ENCODE measurements at regions not wholly inside any gene's neighbourhood (a gene's known extent, or its start where the extent isn't known, plus 50 kb on each side); places are given as distances from the start of the nearest gene placed in this dataset.

GRCh38 chr5:167916261-167916691, 375.2 kb upstream of the WWC1 start:
- Mint-ChIP-seq H3K27ac (no peak overlapping the region), H3K4me3 (no peak overlapping the region), H3K36me3 (no peaks in the 10 kb centered on the region), H3K27me3 (peaks cover 2% of the 10 kb centered on the region), H3K9me3 (no peaks in the 10 kb centered on the region), H3K4me1 (ENCODE audit: low read depth) (no peaks in the 10 kb centered on the region)
- POLR2A ChIA-PET = no interaction called here
- CTCF ChIA-PET = no interaction called here
- intact Hi-C loops (cut with micrococcal nuclease) = no loop called here
- DNase-seq = no peak

DNA sequence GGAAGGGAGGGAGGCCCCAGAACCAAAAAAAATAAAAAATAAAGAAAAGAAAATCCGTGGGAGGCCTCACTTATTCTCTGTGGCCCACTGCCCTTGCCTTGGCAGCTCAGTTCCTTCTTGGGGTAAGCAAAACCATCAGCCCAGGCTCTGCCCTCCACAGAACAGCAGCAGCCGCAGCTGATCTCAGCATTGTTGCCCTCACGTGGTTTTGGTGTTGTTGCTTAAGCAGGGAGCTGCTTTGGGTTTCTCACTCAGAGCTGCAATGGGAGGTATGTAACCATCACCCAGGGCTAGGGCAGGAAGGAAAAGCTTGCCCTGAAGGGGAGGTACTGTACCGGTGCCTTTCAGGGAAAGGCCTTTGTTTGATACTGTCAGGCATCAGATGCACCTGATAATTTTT, 374.7 kb upstream of the WWC1 start:
- Mint-ChIP-seq H3K36me3 (no peaks in the 10 kb centered on the region), H3K27me3 (peaks cover 2% of the 10 kb centered on the region), H3K4me1 (ENCODE audit: low read depth) (no peaks in the 10 kb centered on the region), H3K27ac (no peak overlapping the region), H3K4me3 (no peak overlapping the region), H3K9me3 (no peaks in the 10 kb centered on the region)
- intact Hi-C loops (cut with micrococcal nuclease) = no loop called here
- POLR2A ChIA-PET = no interaction called here
- no peak for DNase-seq
- CTCF ChIA-PET = no interaction called here

DNA sequence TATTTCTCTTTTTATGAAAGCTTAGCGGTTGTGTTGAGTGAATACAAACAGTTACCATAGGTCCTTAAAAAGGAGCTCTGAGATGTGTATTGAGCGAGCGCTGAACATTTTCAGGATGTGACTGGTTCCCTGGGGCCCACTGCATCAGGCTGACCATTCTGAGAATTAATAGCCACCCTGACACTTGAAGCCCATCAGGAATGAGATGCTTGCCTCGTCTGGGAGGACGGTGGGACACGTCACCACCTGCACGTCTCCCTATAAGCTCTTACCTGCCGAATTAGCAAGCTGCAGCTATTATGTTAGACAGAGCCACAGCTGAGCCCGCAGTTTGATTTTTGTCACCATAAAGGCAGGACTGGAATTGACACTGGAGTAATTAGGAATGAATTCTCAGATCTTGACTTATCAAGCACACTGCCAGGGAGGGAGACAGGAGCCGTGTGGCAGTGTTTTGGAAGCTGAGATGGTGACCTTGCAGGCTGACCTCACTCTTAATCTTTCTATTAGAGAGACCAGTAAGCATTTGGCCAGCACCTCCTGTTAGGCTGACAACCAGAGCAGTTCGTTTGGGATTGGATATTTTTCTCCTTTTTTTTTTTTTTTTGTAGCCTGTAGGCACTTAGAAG, 373.1 kb upstream of the WWC1 start:
- Mint-ChIP-seq H3K27me3 (peaks cover 2% of the 10 kb centered on the region), H3K4me1 (ENCODE audit: low read depth) (no peaks in the 10 kb centered on the region), H3K9me3 (no peaks in the 10 kb centered on the region), H3K27ac (no peak overlapping the region), H3K4me3 (no peak overlapping the region), H3K36me3 (no peaks in the 10 kb centered on the region)
- no peak for DNase-seq
- POLR2A ChIA-PET = no interaction called here
- intact Hi-C loops (cut with micrococcal nuclease) = no loop called here
- CTCF ChIA-PET = no interaction called here

- H3K4me3 Mint-ChIP-seq = no peak overlapping the region
- ChIA-PET CTCF (no interaction called here), POLR2A (no interaction called here)
- intact Hi-C loops (cut with micrococcal nuclease) = no loop called here
- no peaks in the 10 kb centered on the region for H3K9me3 Mint-ChIP-seq
- no peaks in the 10 kb centered on the region for H3K4me1 Mint-ChIP-seq (ENCODE audit: low read depth)
- peaks cover 2% of the 10 kb centered on the region for H3K27me3 Mint-ChIP-seq
- DNase-seq = no peak
- H3K36me3 Mint-ChIP-seq = no peaks in the 10 kb centered on the region
- no peak overlapping the region for H3K27ac Mint-ChIP-seq
Measured at GRCh38 chr5:167918813-167919483, 372.5 kb upstream of the WWC1 start.

- intact Hi-C loops (cut with micrococcal nuclease) = no loop called here
- CTCF ChIA-PET = no interaction called here
- Mint-ChIP-seq H3K36me3 (no peaks in the 10 kb centered on the region), H3K27ac (no peak overlapping the region), H3K9me3 (no peaks in the 10 kb centered on the region), H3K27me3 (peaks cover 2% of the 10 kb centered on the region), H3K4me1 (ENCODE audit: low read depth) (no peaks in the 10 kb centered on the region), H3K4me3 (no peak overlapping the region)
- no peak for DNase-seq
- POLR2A ChIA-PET = no interaction called here
Measured at GRCh38 chr5:167920589-167920988, 370.9 kb upstream of the WWC1 start.

DNA sequence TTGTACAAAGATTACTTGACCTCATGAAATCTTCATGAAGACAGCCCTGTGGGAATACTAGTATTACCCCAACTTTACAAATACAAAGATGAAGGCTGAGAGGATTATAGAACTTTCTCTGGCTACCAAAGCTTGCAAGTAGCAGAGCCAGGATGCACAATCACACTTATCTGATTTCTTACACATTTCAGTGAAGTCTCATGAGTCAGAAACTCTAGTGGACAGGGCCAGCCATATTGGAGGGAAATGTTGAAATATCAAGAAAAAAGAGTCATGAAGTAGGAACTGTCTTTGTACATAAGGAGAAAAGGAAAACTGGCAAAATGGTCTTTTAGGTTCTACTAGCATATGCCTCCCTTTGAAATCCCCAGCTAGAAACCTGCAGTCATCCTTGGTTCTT, 369.6 kb upstream of the WWC1 start:
- Mint-ChIP-seq H3K4me3 (no peak overlapping the region), H3K27me3 (peaks cover 2% of the 10 kb centered on the region)
- DNase-seq = no peak

GRCh38 chr5:167923396-167923795, 368.0 kb upstream of the WWC1 start:
- Mint-ChIP-seq H3K9me3 (no peaks in the 10 kb centered on the region), H3K27ac (no peak overlapping the region), H3K27me3 (peaks cover 2% of the 10 kb centered on the region), H3K4me1 (ENCODE audit: low read depth) (no peaks in the 10 kb centered on the region), H3K36me3 (no peaks in the 10 kb centered on the region), H3K4me3 (no peak overlapping the region)
- CTCF ChIA-PET = no interaction called here
- POLR2A ChIA-PET = no interaction called here
- no peak for DNase-seq
- intact Hi-C loops (cut with micrococcal nuclease) = no loop called here

More for the DNA sequence above, 369.6 kb upstream of the WWC1 start:
- no peaks in the 10 kb centered on the region for H3K36me3 Mint-ChIP-seq
- no peaks in the 10 kb centered on the region for H3K9me3 Mint-ChIP-seq
- POLR2A ChIA-PET = no interaction called here
- intact Hi-C loops (cut with micrococcal nuclease) = no loop called here
- no peaks in the 10 kb centered on the region for H3K4me1 Mint-ChIP-seq (ENCODE audit: low read depth)
- CTCF ChIA-PET = no interaction called here
- no peak overlapping the region for H3K27ac Mint-ChIP-seq

DNA sequence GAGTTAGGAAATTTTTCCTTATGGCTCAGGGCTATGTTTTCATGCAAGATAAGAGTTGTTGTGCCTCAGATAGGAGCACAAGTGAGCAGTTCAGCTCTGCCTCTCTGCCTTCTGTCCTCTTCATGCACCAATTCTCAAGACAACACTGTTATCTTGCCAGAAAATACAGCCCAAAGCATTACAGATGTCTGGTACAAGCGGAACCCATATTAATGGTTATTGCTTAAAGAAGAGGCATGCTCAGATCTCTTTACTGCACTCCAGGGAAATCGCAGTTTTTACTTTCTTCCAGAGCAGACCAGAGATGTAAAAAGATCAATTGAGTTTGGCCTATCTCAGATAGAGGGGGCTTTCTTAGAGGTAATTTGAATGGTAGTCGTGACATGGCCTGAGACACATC, 361.6 kb upstream of the WWC1 start:
- Mint-ChIP-seq H3K27me3 (no peaks in the 10 kb centered on the region), H3K9me3 (peaks cover under 1% of the 10 kb centered on the region), H3K27ac (no peak overlapping the region), H3K36me3 (no peaks in the 10 kb centered on the region), H3K4me1 (ENCODE audit: low read depth) (no peaks in the 10 kb centered on the region), H3K4me3 (no peak overlapping the region)
- POLR2A ChIA-PET = no interaction called here
- no peak for DNase-seq
- intact Hi-C loops (cut with micrococcal nuclease) = no loop called here
- CTCF ChIA-PET = no interaction called here

- no peaks in the 10 kb centered on the region for H3K36me3 Mint-ChIP-seq
- POLR2A ChIA-PET = no interaction called here
- no peaks in the 10 kb centered on the region for H3K4me1 Mint-ChIP-seq (ENCODE audit: low read depth)
- intact Hi-C loops (cut with micrococcal nuclease) = no loop called here
- H3K27me3 Mint-ChIP-seq = peaks cover 3% of the 10 kb centered on the region
- H3K9me3 Mint-ChIP-seq = peaks cover 4% of the 10 kb centered on the region
- CTCF ChIA-PET = no interaction called here
- H3K4me3 Mint-ChIP-seq = no peak overlapping the region
- H3K27ac Mint-ChIP-seq = no peak overlapping the region
- DNase-seq = no peak
Measured at GRCh38 chr5:167934551-167934971, 356.9 kb upstream of the WWC1 start.

DNA sequence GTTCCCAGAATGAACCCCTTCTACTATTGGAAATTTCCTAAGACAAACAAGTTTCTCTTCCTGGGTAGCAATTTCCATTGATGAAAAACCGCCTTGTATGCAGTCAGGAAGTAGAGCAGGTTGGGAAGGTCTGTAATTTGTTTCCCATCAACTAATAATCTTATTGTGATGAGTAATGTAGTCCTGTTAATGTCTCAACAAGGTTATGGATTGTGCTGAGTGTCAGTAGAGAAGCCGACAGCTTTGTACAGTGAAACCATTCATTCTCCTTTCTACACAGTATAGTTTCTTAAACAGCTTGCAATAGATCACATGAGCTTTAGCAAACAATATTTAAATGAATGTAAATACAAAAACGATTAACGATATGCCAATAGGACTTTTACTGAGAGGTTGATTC, 355.4 kb upstream of the WWC1 start:
- Mint-ChIP-seq H3K4me1 (ENCODE audit: low read depth) (no peaks in the 10 kb centered on the region), H3K36me3 (no peaks in the 10 kb centered on the region), H3K4me3 (no peak overlapping the region), H3K27ac (no peak overlapping the region), H3K9me3 (peaks cover 4% of the 10 kb centered on the region), H3K27me3 (peaks cover 3% of the 10 kb centered on the region)
- ChIA-PET POLR2A (no interaction called here), CTCF (no interaction called here)
- no peak for DNase-seq
- intact Hi-C loops (cut with micrococcal nuclease) = no loop called here

GRCh38 chr5:167936944-167937634, 354.4 kb upstream of the WWC1 start:
- ChIA-PET CTCF (no interaction called here), POLR2A (no interaction called here)
- H3K36me3 Mint-ChIP-seq = no peaks in the 10 kb centered on the region
- no peaks in the 10 kb centered on the region for H3K4me1 Mint-ChIP-seq (ENCODE audit: low read depth)
- DNase-seq = no peak
- no peak overlapping the region for H3K27ac Mint-ChIP-seq
- peaks cover 3% of the 10 kb centered on the region for H3K27me3 Mint-ChIP-seq
- no peak overlapping the region for H3K4me3 Mint-ChIP-seq
- intact Hi-C loops (cut with micrococcal nuclease) = no loop called here
- peaks cover 4% of the 10 kb centered on the region for H3K9me3 Mint-ChIP-seq

GRCh38 chr5:167937635-167937998, 353.8 kb upstream of the WWC1 start:
- H3K4me1 Mint-ChIP-seq (ENCODE audit: low read depth) = no peaks in the 10 kb centered on the region
- intact Hi-C loops (cut with micrococcal nuclease) = no loop called here

GRCh38 chr5:167939686-167940085, 351.8 kb upstream of the WWC1 start:
- intact Hi-C loops (cut with micrococcal nuclease) = no loop called here
- no peak for DNase-seq
- ChIA-PET CTCF (no interaction called here), POLR2A (no interaction called here)
- H3K4me3 Mint-ChIP-seq = no peak overlapping the region
- H3K9me3 Mint-ChIP-seq = peaks cover 4% of the 10 kb centered on the region
- no peak overlapping the region for H3K27ac Mint-ChIP-seq
- H3K4me1 Mint-ChIP-seq (ENCODE audit: low read depth) = no peaks in the 10 kb centered on the region
- H3K36me3 Mint-ChIP-seq = no peaks in the 10 kb centered on the region
- peaks cover 3% of the 10 kb centered on the region for H3K27me3 Mint-ChIP-seq

More at GRCh38 chr5:167937635-167937998, 353.8 kb upstream of the WWC1 start:
- CTCF ChIA-PET = no interaction called here
- Mint-ChIP-seq H3K27me3 (peaks cover 3% of the 10 kb centered on the region), H3K4me3 (no peak overlapping the region), H3K36me3 (no peaks in the 10 kb centered on the region), H3K27ac (no peak overlapping the region), H3K9me3 (peaks cover 4% of the 10 kb centered on the region)
- DNase-seq = no peak
- POLR2A ChIA-PET = no interaction called here
